HG02798 (cell line): ENCODE measurements at regions not wholly inside any gene's neighbourhood (a gene's known extent, or its start where the extent isn't known, plus 50 kb on each side); places are given as distances from the start of the nearest gene placed in this dataset.
A peak's percentile ranks its signal among the peaks of the same experiment; 100 is the strongest.

ENCODE experiments used
- ATAC-seq: cut with Tn5 transposase; IDR thresholded peaks from one replicate; pipeline ENCODE4 v1.9.1; 2021; ENCODE audit warnings: mild to moderate bottlenecking; ENCODE audit not compliant: unreplicated experiment, poor library complexity

GRCh38 chr2:12579018-12579417, 137.7 kb upstream of the TRIB2 start:
- no peak for ATAC-seq

DNA sequence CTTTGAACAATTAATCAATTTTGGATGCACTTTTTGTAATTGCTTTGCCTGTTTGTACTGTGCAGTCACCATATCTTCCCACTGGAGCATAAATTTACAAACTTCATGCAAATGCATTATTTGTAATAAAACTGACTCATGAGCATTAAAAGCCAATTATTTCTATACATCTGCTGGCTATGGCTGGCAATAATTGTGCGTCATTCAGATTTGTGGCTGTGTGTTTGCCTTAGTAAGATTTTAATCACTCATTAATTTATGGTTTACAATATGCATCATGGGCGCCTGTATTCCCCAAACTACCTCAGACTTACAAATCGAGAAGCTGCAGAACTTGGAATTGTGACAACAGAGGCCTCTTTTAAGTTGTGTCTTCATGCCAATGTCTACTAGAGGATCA, 132.4 kb upstream of the TRIB2 start:
- ATAC-seq = no peak

- ATAC-seq = no peak
These were observed 131.0 kb upstream of the TRIB2 start for GRCh38 chr2:12585784-12586183.

DNA sequence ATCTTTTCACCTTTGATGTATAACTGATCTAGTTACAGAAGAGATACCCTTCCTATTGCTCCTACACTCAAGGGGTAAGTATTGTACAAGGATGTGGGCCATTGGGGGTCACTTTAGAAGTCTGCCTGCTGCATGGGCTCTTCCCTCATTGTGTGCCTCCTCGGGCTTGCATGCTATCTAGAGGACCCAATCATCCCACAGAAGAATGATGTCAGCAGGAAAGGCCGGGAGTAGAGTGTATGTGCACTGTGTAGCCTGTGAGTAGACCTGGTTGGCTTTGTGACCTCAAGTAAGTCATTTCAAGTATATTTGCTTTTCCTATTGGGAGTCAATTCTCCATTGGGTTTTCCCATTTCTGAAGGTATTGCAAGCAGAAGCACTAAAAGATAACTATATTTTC, 129.5 kb upstream of the TRIB2 start:
- no peak for ATAC-seq

DNA sequence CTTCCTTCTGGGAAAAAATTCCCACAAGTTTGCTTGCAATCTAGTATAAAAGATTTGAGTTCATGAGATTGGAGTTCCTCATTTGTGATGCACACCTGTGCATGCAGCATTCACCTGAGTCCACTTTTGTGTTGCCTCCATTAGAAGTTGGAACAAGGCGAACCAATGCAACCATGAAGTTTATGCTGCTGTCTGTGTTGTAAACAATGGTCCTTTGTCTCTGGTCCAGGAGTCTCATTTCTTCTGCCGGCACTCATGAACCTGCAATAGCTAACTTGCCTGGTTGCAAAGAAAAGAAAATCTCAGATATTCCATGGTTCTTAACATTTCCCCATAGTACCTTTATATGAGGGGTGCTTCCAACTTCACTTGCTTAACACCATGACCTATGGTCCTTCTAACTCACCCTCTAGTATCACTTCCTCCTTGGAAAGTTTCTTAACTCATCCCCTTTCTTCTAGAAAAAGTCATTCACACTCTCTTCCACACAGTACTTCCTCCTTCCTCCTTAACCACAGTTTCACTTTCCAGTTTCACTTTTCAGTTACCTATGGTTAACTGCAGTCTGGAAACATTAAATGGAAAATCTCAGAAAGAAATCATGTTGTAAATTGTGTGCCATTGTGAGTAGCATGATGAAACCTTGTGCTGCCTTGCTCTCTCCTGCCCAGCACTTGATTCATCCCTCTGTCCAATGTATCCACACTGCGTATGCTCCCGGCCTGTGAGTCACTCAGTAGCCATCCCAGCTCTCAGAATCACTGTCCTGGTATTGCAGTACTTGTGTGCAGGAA, 128.8 kb upstream of the TRIB2 start:
- ATAC-seq = peak; percentile 81

DNA sequence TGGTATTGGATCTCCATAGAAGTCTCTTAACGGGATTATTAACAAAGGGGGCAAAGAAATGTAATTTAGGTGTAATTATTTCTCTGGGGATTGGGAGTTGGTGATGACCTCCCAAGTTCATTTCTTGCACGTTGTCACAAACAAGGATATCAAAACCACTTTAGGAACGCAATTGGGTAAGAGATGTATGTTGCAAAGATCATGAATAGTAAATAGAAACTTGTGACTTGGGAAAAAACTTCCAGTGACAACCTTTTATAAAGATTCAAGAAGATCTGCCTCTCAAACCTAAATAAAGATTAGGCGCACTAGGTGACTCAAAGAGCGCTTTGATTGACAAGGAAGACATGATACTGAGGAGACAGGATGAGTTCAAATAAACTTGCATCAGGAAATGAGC, 127.8 kb upstream of the TRIB2 start:
- ATAC-seq = no peak

GRCh38 chr2:12589802-12590320, 126.9 kb upstream of the TRIB2 start:
- ATAC-seq = no peak

DNA sequence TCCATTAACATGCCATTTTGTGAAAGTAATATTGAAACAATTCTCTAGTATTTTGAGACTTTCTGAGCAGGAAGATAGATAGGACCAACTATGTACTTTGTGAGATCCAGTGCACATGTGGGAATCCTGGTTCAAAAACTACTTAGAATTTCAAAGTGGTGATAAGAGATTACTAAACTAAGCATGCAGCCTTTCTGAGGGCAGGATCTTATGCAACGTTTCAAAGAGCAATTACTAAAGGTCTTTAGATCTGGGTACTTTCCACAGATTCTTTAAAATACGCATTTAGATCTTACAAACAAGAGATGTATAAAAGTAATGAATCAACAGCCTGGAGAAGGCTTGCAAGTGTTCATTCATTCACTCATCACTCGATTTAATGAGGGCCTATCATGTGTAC, 124.4 kb upstream of the TRIB2 start:
- no peak for ATAC-seq

DNA sequence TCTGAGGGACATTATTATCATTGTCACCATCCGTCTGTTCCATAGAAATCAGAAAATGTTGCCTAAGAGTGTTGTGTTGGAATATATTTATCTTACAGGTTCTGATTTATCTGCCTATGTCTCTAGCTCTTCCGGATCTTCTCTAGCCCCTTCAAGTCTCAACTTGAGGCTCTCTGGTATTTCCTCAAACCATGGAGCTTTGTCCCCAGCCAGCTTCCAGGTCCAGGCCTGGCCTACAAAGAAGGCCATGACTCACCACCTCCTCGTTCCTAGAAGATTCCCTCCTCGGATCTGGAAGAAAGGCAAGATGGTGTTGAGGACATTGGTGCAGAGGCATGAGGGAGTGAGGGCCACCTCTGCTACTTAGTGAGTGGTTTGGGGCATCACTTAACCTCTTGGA, 122.1 kb upstream of the TRIB2 start:
- ATAC-seq = no peak

- ATAC-seq = no peak
These were observed 120.0 kb upstream of the TRIB2 start for GRCh38 chr2:12596771-12597170.

DNA sequence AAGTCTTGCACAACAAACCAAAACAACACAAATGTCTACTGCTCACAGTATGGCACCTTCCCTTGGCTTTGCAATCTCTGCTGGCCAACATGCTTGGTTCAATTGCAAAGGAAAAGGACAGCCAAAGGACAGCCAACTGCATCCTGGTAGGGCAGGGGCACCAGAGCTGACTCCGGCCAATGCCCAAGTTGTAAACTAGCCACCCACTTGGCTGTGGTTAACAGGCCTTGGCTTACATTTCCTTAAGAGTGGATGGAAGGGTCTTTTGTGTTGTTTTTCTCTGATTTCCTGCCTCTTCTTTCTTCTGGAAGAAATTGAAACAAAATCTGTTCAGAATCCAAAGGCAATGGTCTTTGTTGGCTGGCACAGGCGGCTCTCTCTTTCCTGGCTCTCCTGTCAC, 119.1 kb upstream of the TRIB2 start:
- no peak for ATAC-seq

GRCh38 chr2:12602661-12603060, 114.1 kb upstream of the TRIB2 start:
- ATAC-seq = no peak

GRCh38 chr2:12603781-12604295, 112.9 kb upstream of the TRIB2 start:
- no peak for ATAC-seq

DNA sequence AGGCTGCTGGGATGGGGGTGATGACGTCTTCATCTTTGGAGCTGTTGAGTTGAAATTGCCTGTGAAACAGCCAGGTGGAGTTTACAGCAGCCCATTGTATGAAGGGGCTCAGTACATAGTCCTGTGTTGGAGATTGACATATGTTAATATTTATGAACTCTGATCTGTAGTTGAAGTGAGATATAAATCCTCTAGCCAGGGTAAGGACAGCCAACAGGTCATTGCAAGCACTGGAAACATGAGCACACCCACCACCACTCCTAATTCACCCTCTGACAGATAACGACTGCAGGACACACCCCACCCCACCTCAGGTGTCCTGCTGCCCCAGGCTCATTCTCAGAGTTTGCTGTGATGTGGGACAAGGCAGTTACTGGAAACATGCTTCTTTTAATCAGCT, 112.4 kb upstream of the TRIB2 start:
- no peak for ATAC-seq

DNA sequence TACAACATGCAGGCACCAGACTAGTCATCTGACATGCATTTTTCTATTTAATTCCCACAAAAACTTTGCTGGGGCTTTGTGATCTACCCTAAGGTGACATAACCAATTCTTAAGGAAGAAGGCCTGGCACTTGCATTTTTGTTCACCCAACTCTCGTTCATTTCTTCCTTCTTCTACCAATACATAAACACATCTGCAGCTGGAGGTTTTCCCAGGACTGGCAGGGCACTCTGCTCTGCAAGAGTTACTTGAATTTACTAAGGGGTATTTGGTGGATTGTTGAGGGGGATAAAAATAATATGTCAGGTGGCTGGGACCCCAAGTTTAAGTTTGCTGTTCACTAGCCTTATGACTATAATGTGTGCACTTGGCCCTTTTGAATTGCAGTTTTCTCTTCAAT, 111.4 kb upstream of the TRIB2 start:
- ATAC-seq = no peak

DNA sequence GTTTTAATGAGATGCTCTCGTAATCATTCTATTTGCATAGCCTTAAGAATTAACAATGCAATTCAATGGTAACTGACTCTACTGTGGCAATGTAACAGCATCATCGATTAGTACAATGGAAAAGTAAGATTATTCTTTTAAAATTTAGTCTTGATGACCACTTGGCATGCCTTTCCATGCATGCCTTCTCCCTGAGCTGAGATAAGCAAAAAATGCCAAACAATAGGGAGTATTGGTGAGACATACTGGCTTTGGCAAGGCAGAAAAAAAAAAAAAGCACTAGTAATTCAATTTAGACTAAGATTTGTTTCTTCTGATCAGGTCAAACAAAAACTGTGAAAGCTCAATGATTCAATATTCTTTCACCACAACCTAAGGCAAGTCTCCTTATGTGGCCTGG, 110.8 kb upstream of the TRIB2 start:
- no peak for ATAC-seq

- ATAC-seq = no peak
These were observed 110.2 kb upstream of the TRIB2 start for GRCh38 chr2:12606472-12607000.

DNA sequence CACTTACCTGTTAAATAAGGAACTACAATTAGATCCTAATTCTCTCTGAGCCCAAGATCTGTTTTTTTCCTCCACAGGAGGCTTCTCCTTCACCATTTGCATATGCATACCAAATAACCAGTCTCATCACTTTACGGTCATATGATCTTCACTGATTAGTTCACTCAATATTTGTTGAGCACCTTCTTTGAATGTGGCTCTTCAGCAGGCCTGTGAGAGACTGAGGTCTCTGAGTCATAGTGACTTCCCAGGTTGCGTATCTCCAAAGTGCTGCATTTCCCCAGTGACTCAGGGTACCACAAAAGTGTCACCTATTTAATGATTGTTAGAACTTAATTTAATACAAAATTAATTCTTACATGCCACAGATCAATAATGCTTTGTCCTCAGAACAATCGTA, 108.8 kb upstream of the TRIB2 start:
- no peak for ATAC-seq

GRCh38 chr2:12610314-12610713, 106.4 kb upstream of the TRIB2 start:
- ATAC-seq = no peak

DNA sequence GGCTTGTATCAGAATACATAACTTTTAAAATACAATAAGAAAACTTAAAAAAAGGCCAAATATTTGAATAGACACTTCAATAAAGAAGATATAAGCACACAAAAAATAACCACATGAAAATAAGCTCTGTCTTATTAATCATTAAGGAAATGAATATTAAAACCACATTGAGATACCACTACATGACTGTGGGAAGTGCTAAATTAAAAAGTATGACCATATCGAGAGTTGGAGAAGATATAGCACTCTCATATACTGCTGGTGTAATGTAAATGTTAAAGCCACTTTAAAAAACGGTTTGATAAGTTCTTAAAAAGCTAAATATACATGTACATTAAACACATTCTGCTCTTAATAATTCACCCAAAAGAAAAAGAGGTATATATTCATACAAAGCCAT, 104.6 kb upstream of the TRIB2 start:
- no peak for ATAC-seq

DNA sequence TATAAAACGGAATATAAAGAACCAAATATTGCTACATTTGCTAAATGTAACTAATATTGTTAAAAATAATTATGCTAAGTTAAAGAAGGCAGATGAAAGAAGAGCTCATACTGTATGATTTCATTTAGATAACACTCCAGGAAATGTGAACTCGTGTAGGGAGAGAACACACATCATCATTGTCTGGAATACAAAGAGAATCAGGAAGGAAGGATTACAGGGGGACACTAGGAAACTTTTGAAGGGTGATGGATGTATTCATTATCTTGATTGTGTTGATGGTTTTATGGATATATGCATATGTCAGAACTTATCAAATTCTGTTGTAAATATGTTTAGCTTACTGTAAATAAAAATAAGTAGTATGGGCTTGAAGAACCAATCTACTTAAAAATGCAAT, 104.1 kb upstream of the TRIB2 start:
- ATAC-seq = no peak
